Hepatocyte (in vitro differentiated cells): ENCODE measurements at regions not wholly inside any gene's neighbourhood (a gene's known extent, or its start where the extent isn't known, plus 50 kb on each side); places are given as distances from the start of the nearest gene placed in this dataset.

Experiments used
- DNase-seq: peaks from one replicate; pipeline ENCODE4 v3.0.0-alpha.2; 2016; ENCODE audit warnings: low spot score
- H2AFZ ChIP-seq: fragments of 200-600 bp; sonication (generic); 2 replicates; pipeline ENCODE4 v1.6.0; 2016; ENCODE audit warnings: antibody characterized with exemption, mild to moderate bottlenecking
- H3K27ac ChIP-seq: fragments of 200-600 bp; sonication (generic); 2 replicates; pipeline ENCODE4 v1.5.1; 2016; ENCODE audit warnings: mild to moderate bottlenecking
- H3K27me3 ChIP-seq: fragments of 200-600 bp; sonication (generic); 2 replicates; pipeline ENCODE4 v1.6.1; 2016
- H3K36me3 ChIP-seq: fragments of 200-600 bp; sonication (generic); replicated peaks from 2 replicates; pipeline ENCODE4 v1.5.1; 2016; ENCODE audit warnings: low read depth; ENCODE audit not compliant: insufficient read depth
- H3K4me1 ChIP-seq: fragments of 200-600 bp; sonication (generic); 2 replicates; pipeline ENCODE4 v1.5.1; 2016; ENCODE audit warnings: mild to moderate bottlenecking, moderate library complexity; ENCODE audit not compliant: insufficient read depth
- H3K4me2 ChIP-seq: fragments of 200-600 bp; sonication (generic); 2 replicates; pipeline ENCODE4 v1.6.0; 2016
- H3K4me3 ChIP-seq: fragments of 200-600 bp; sonication (generic); 2 replicates; pipeline ENCODE4 v1.5.1; 2016; ENCODE audit warnings: mild to moderate bottlenecking
- H3K79me2 ChIP-seq: fragments of 200-600 bp; sonication (generic); 2 replicates; pipeline ENCODE4 v1.6.0; 2017; ENCODE audit warnings: mild to moderate bottlenecking
- H3K9me2 ChIP-seq: fragments of 200-600 bp; sonication (generic); replicated peaks from 2 replicates; pipeline ENCODE4 v1.6.0; 2017; ENCODE audit warnings: mild to moderate bottlenecking; ENCODE audit not compliant: insufficient read depth
- H3K9me3 ChIP-seq: fragments of 200-600 bp; sonication (generic); 2 replicates; pipeline ENCODE4 v1.5.1; 2016; ENCODE audit warnings: low read depth, mild to moderate bottlenecking
- H4K20me1 ChIP-seq: fragments of 200-600 bp; sonication (generic); 2 replicates; pipeline ENCODE4 v1.6.0; 2016; ENCODE audit warnings: mild to moderate bottlenecking; ENCODE audit not compliant: insufficient read depth, poor library complexity, severe bottlenecking
- EZH2 ChIP-seq: fragments of 200-600 bp; sonication (generic); IDR thresholded peaks from 2 replicates; pipeline ENCODE4 v1.6.1; 2016; ENCODE audit warnings: antibody characterized with exemption, mild to moderate bottlenecking, borderline replicate concordance
- EZH2phosphoT487 ChIP-seq: fragments of 200-600 bp; sonication (generic); IDR thresholded peaks from one replicate; pipeline ENCODE4 v1.6.1; 2018; ENCODE audit warnings: antibody characterized with exemption, mild to moderate bottlenecking, low read depth, moderate library complexity; ENCODE audit not compliant: unreplicated experiment, severe bottlenecking
- WGBS: methylation state at CpG from one replicate; pipeline ENCODE4 v1.1.6; 2016; ENCODE audit warnings: low lambda C conversion rate; ENCODE audit errors: missing lambda C conversion rate; 5-methylcytosine and 5-hydroxymethylcytosine counted together
- TF ChIP-seq, protein P1 (sequence below): fragments of 200-600 bp; sonication (generic); IDR thresholded peaks from 2 replicates; pipeline ENCODE4 v1.5.1; 2016; ENCODE audit warnings: antibody characterized with exemption, mild to moderate bottlenecking; ENCODE audit not compliant: poor library complexity

DNA sequence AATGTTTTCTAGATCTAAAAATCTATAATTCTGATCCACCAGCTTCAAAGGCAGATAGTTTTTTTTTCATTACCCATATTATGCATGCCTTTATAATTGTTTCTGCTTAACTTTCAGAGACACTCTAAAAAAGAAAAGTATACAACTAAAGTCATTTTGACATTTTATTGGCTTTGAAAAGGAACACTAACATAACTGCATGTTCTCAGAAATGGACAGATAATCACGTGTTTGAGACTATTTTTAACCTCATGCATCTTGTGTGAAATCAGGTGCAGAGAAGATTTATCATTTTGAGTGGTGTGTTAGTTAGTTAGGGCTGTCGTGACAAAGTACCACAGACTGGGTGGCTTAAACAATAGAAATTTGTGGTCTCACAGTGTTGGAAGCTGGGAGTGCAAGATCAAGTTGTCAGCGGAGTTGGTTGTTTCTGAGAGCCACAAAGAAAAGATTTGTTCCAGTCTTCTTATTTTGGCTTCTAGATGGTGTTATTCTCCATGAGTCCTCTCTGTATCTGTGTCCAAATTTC, 841.4 kb upstream of the LRATD1 start:
- DNase-seq = no peak
- TF ChIP-seq, protein P1, sequence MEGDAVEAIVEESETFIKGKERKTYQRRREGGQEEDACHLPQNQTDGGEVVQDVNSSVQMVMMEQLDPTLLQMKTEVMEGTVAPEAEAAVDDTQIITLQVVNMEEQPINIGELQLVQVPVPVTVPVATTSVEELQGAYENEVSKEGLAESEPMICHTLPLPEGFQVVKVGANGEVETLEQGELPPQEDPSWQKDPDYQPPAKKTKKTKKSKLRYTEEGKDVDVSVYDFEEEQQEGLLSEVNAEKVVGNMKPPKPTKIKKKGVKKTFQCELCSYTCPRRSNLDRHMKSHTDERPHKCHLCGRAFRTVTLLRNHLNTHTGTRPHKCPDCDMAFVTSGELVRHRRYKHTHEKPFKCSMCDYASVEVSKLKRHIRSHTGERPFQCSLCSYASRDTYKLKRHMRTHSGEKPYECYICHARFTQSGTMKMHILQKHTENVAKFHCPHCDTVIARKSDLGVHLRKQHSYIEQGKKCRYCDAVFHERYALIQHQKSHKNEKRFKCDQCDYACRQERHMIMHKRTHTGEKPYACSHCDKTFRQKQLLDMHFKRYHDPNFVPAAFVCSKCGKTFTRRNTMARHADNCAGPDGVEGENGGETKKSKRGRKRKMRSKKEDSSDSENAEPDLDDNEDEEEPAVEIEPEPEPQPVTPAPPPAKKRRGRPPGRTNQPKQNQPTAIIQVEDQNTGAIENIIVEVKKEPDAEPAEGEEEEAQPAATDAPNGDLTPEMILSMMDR = no peak
- Histone ChIP-seq H3K9me2 (no peaks in the 10 kb centered on the region), H3K4me2 (no peak overlapping the region), H4K20me1 (no peaks in the 10 kb centered on the region), H3K27me3 (no peaks in the 10 kb centered on the region), H3K79me2 (no peaks in the 10 kb centered on the region), H3K36me3 (no peaks in the 10 kb centered on the region), H3K27ac (no peak overlapping the region), H3K9me3 (no peaks in the 10 kb centered on the region), H3K4me3 (no peak overlapping the region), H2AFZ (no peak overlapping the region), H3K4me1 (no peaks in the 10 kb centered on the region)
- 49% methylated on average over 3 of the region's 3 CpGs for WGBS

DNA sequence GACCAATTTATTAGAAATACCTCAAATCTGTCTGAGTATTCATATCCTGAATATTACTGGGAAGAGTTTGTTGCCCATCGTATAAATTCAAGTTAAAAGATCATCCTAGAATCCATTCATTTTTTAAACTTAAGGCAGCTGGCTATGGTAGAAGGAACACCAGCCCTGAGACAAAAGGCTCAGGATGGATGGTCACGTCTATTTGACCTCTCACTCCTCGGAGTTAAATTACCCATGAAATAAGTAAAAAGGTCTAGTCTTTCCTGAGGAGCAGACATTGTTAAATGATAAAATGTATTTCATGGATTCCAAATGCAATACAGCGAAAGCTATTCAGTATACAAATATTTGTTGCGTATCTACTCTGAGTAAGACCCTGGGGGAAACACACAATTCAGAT, 826.0 kb upstream of the LRATD1 start:
- Histone ChIP-seq H4K20me1 (no peaks in the 10 kb centered on the region), H3K4me3 (no peak overlapping the region), H3K9me2 (no peaks in the 10 kb centered on the region), H3K27ac (no peak overlapping the region), H3K9me3 (no peaks in the 10 kb centered on the region), H3K36me3 (no peaks in the 10 kb centered on the region), H3K27me3 (no peaks in the 10 kb centered on the region), H3K4me2 (no peak overlapping the region), H2AFZ (no peak overlapping the region), H3K4me1 (no peaks in the 10 kb centered on the region), H3K79me2 (no peaks in the 10 kb centered on the region)
- 88% methylated on average over 5 of the region's 5 CpGs for WGBS
- TF ChIP-seq EZH2 (no peak), EZH2phosphoT487 (no peak)
- TF ChIP-seq, protein P1 = no peak
- no peak for DNase-seq

DNA sequence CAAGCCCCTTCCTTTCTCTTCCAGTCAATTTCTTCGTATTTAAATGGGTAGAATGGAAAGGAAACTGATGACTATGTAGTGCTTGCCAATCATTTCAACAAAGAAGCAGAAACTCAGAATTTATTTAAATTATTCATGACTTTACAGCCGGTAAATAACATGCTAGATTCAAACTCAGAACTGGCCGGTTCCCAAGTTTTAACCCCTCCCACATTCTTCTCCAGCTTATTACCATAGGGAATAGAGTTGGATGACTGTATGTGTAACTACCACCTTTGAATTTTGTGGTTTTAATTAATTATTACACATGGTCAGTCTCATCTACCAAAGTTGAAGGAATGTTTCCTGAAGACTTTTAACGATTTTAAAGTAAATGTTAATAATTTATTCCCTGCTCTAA, 819.3 kb upstream of the LRATD1 start:
- H3K36me3 ChIP-seq = no peaks in the 10 kb centered on the region
- no peaks in the 10 kb centered on the region for H3K79me2 ChIP-seq
- H4K20me1 ChIP-seq = no peaks in the 10 kb centered on the region
- no peaks in the 10 kb centered on the region for H3K9me3 ChIP-seq
- TF ChIP-seq EZH2 (no peak), EZH2phosphoT487 (no peak)
- TF ChIP-seq, protein P1 = no peak
- H3K4me2 ChIP-seq = no peak overlapping the region
- no peak overlapping the region for H3K4me3 ChIP-seq
- no peaks in the 10 kb centered on the region for H3K27me3 ChIP-seq
- H2AFZ ChIP-seq = no peak overlapping the region
- 56% methylated on average over 4 of the region's 4 CpGs for WGBS
- no peaks in the 10 kb centered on the region for H3K9me2 ChIP-seq
- H3K27ac ChIP-seq = no peak overlapping the region
- no peak for DNase-seq
- H3K4me1 ChIP-seq = no peaks in the 10 kb centered on the region

DNA sequence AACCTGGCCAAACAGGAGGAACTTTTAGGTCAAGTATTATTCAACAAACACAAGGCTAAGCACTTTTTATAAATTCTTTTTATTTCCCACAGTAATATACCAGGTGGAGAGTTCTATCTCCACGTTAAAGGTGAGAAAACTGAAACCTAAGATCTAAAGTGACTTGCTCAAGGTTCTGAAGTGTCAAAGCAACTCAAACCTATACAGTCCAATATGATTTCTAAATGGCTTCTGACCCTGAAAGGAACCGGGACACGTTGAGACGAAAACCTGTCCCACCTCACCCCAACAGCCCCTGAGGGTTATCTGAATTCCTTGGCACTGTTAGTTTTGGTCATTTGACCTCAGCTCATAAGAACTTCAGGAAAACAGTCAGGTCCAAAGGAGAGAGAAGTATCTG, 814.5 kb upstream of the LRATD1 start:
- Histone ChIP-seq H3K27me3 (no peaks in the 10 kb centered on the region), H3K27ac (no peak overlapping the region), H3K4me2 (no peak overlapping the region), H3K4me1 (no peaks in the 10 kb centered on the region), H4K20me1 (no peaks in the 10 kb centered on the region), H3K79me2 (no peaks in the 10 kb centered on the region), H2AFZ (no peak overlapping the region), H3K36me3 (no peaks in the 10 kb centered on the region), H3K9me2 (no peaks in the 10 kb centered on the region), H3K9me3 (no peaks in the 10 kb centered on the region), H3K4me3 (no peak overlapping the region)
- TF ChIP-seq EZH2phosphoT487 (no peak), EZH2 (no peak)
- TF ChIP-seq, protein P1 = no peak
- no peak for DNase-seq
- WGBS = 63% methylated on average over 4 of the region's 4 CpGs
